ENCODE measurements at regions not wholly inside any gene's neighbourhood (a gene's known extent, or its start where the extent isn't known, plus 50 kb on each side); places are given as distances from the start of the nearest gene placed in this dataset.

DNA sequence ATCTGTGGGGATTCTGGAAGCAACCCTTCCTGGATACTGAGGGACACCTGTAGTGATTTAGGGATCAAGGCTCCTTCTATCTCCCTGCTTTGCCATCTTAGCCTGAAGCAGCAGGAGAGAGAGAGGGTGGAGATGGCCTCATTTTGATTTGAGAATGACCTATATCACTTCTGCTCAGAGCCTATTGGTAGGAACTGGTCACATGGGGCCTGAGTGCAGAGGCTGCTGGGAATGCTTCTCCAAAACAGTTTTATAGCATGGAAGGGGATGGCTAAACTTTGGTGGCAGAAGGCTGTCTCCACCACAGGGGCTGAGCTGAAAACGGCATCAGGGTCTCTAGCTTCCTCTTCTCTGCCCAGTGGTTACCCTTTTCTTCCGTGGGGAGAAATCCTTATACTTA, 105.8 kb downstream of the TBX19 start:
- TF ChIP-seq POLR2A (IDR thresholded peaks at IDR 0.05) (no peak), EP300 (IDR thresholded peaks at IDR 0.05) (no peak), POLR2AphosphoS5 (IDR thresholded peaks at IDR 0.05) (no peak)
- TF ChIP-seq, protein P1, sequence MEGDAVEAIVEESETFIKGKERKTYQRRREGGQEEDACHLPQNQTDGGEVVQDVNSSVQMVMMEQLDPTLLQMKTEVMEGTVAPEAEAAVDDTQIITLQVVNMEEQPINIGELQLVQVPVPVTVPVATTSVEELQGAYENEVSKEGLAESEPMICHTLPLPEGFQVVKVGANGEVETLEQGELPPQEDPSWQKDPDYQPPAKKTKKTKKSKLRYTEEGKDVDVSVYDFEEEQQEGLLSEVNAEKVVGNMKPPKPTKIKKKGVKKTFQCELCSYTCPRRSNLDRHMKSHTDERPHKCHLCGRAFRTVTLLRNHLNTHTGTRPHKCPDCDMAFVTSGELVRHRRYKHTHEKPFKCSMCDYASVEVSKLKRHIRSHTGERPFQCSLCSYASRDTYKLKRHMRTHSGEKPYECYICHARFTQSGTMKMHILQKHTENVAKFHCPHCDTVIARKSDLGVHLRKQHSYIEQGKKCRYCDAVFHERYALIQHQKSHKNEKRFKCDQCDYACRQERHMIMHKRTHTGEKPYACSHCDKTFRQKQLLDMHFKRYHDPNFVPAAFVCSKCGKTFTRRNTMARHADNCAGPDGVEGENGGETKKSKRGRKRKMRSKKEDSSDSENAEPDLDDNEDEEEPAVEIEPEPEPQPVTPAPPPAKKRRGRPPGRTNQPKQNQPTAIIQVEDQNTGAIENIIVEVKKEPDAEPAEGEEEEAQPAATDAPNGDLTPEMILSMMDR (IDR thresholded peaks at IDR 0.05), result no peak

Data from upper lobe of left lung (tissue), 4 donors.